CD14-positive monocyte (primary cell): ENCODE measurements at regions not wholly inside any gene's neighbourhood (a gene's known extent, or its start where the extent isn't known, plus 50 kb on each side); places are given as distances from the start of the nearest gene placed in this dataset.

ENCODE experiments used
- DNase-seq, 3 donors: peaks; one replicate each; pipeline ENCODE4 v3.0.0-alpha.2; 2011 to 2022
- H2AFZ ChIP-seq: 2 replicates; pipeline ENCODE4 v1.6.0; 2012; ENCODE audit warnings: mild to moderate bottlenecking, low read depth, low read length, inconsistent platforms; ENCODE audit not compliant: insufficient read depth, poor library complexity, severe bottlenecking
- H3K27ac ChIP-seq, 2 donors: 1 replicate in 1 of 2; 2 replicates in 1 of 2; pipeline ENCODE4 v1.5.1; 2012 to 2013; ENCODE audit warnings: low read length in 2 of 2, control low read depth in 1 of 2, inconsistent platforms in 1 of 2, low read depth in 1 of 2, mild to moderate bottlenecking in 1 of 2
- H3K27me3 ChIP-seq, 2 donors: one replicate each; pipeline versions ENCODE4 v1.6.0 to v1.6.1; 2011 to 2013; ENCODE audit warnings: low read length in 2 of 2; ENCODE audit not compliant: control insufficient read depth in 2 of 2, insufficient read depth in 2 of 2
- H3K36me3 ChIP-seq, 2 donors: replicated peaks in 1 of 2; 1 replicate in 1 of 2; 2 replicates in 1 of 2; pipeline versions ENCODE4 v1.5.1 to v1.6.1; 2012 to 2013; ENCODE audit warnings: low read length in 2 of 2, control low read depth in 1 of 2, inconsistent platforms in 1 of 2, mild to moderate bottlenecking in 1 of 2; ENCODE audit not compliant: insufficient read depth in 2 of 2, control insufficient read depth in 1 of 2
- H3K4me1 ChIP-seq, 2 donors: 1 replicate in 1 of 2; 2 replicates in 1 of 2; pipeline versions ENCODE4 v1.5.1 to v1.6.1; 2012 to 2013; ENCODE audit warnings: low read length in 2 of 2, control low read depth in 1 of 2, inconsistent platforms in 1 of 2, mild to moderate bottlenecking in 1 of 2, moderate library complexity in 1 of 2; ENCODE audit not compliant: insufficient read depth in 2 of 2, control insufficient read depth in 1 of 2
- H3K4me2 ChIP-seq: replicated peaks from 2 replicates; pipeline ENCODE3; 2012; ENCODE audit warnings: low read length, moderate library complexity, mild to moderate bottlenecking; ENCODE audit not compliant: poor library complexity, severe bottlenecking; ENCODE audit errors: extremely low read depth
- H3K4me3 ChIP-seq, 3 experiments: fragments of 200-600 bp in 1 of 3; sonication (generic) in 1 of 3; replicated peaks in 1 of 3; 1 replicate in 2 of 3; 2 replicates in 1 of 3; pipeline ENCODE4 v1.5.1; 2011 to 2013; ENCODE audit warnings: low read length in 3 of 3, mild to moderate bottlenecking in 3 of 3, control low read depth in 2 of 3, low read depth in 2 of 3, inconsistent platforms in 1 of 3, moderate library complexity in 1 of 3
- H3K79me2 ChIP-seq: 2 replicates; pipeline ENCODE4 v1.6.0; 2012; ENCODE audit warnings: mild to moderate bottlenecking, control low read depth, inconsistent platforms, low read length, moderate library complexity; ENCODE audit not compliant: insufficient read depth
- H3K9ac ChIP-seq: 2 replicates; pipeline ENCODE4 v1.6.0; 2017; ENCODE audit warnings: low read length, mild to moderate bottlenecking; ENCODE audit not compliant: insufficient read depth, poor library complexity, severe bottlenecking
- H3K9me3 ChIP-seq, 2 donors: replicated peaks in 1 of 2; 1 replicate in 1 of 2; 2 replicates in 1 of 2; pipeline versions ENCODE4 v1.5.1 to v1.6.1; 2012 to 2013; ENCODE audit warnings: low read length in 2 of 2, control low read depth in 1 of 2; ENCODE audit not compliant: control insufficient read depth in 1 of 2, insufficient read depth in 1 of 2
- H4K20me1 ChIP-seq: 2 replicates; pipeline ENCODE4 v1.6.0; 2012; ENCODE audit warnings: mild to moderate bottlenecking, low read length, control low read depth, moderate library complexity; ENCODE audit not compliant: insufficient read depth
- H3K27ac Mint-ChIP-seq, 7 donors: one replicate each; pipeline ENCODE4 v1.8.0; 2020; ENCODE audit warnings: mild to moderate bottlenecking in 7 of 7, mixed read lengths in 7 of 7, moderate library complexity in 6 of 7, inconsistent platforms in 2 of 7
- H3K27me3 Mint-ChIP-seq, 3 donors: one replicate each; pipeline ENCODE4 v1.8.0; 2021 to 2022; ENCODE audit warnings: low read depth in 3 of 3, mild to moderate bottlenecking in 3 of 3, mixed read lengths in 3 of 3, moderate library complexity in 3 of 3, inconsistent platforms in 1 of 3
- H3K36me3 Mint-ChIP-seq, 2 donors: one replicate each; pipeline ENCODE4 v1.8.0; 2020; ENCODE audit warnings: mixed read lengths in 2 of 2, inconsistent platforms in 1 of 2, mild to moderate bottlenecking in 1 of 2
- H3K4me1 Mint-ChIP-seq: one replicate; pipeline ENCODE4 v1.8.0; 2020; ENCODE audit warnings: mild to moderate bottlenecking, mixed read lengths
- H3K4me3 Mint-ChIP-seq, 2 donors: one replicate each; pipeline ENCODE4 v1.8.0; 2020; ENCODE audit warnings: mild to moderate bottlenecking in 2 of 2, mixed read lengths in 2 of 2, moderate library complexity in 1 of 2
- H3K9me3 Mint-ChIP-seq, 7 donors: one replicate each; pipeline ENCODE4 v1.8.0; 2020 to 2022; ENCODE audit warnings: mixed read lengths in 7 of 7, mild to moderate bottlenecking in 6 of 7, moderate library complexity in 6 of 7, inconsistent platforms in 2 of 7
- WGBS: methylation state at CpG from one replicate; pipeline ENCODE4 v1.1.5; 2013; ENCODE audit warnings: missing lambda C conversion rate; ENCODE audit not compliant: insufficient coverage; 5-methylcytosine and 5-hydroxymethylcytosine counted together
- intact Hi-C, 2 donors: fragments of 100-400 bp; cut with micrococcal nuclease; formaldehyde crosslinking; loops; one replicate each; pipeline versions ENCODE4 v1.15.0 to v1.15.1; 2023
- TF ChIP-seq, protein P1 (sequence below): fragments of 200-600 bp; IDR thresholded peaks from one replicate; pipeline ENCODE4 v1.8.0; 2022; ENCODE audit warnings: antibody characterized with exemption, mild to moderate bottlenecking

DNA sequence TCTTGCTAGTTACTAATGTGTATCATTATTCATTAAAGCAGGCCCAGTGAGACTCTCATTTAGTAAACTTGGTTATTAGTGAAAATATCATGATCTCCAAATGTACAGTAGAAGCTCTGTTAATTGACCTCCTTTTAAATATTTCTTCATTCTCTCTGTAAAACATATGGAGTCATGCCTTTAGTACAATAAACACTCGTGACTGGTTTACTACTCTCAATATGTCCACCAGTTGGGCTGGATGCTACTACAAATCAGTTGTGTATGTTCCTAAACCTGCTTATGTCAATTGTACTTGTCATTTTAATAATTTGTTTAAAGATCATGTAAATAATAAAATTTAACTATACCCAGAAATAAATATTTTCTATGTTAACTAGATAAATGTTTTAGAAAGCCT is 68.6 kb upstream of the COMTD1 start:
- Histone ChIP-seq H3K27me3 (no peaks in the 10 kb centered on the region), H2AFZ (no peak overlapping the region), H3K4me3 (no peak overlapping the region), H3K79me2 (no peaks in the 10 kb centered on the region), H3K36me3 (no peaks in the 10 kb centered on the region), H4K20me1 (no peaks in the 10 kb centered on the region), H3K4me1 (no peaks in the 10 kb centered on the region), H3K9me3 (peaks cover 17 to 19% of the 10 kb centered on the region in 2 donors), H3K27ac (no peak overlapping the region), H3K9ac (no peak overlapping the region), H3K4me2 (no peak overlapping the region)
- intact Hi-C loops = no loop called here
- TF ChIP-seq, protein P1, sequence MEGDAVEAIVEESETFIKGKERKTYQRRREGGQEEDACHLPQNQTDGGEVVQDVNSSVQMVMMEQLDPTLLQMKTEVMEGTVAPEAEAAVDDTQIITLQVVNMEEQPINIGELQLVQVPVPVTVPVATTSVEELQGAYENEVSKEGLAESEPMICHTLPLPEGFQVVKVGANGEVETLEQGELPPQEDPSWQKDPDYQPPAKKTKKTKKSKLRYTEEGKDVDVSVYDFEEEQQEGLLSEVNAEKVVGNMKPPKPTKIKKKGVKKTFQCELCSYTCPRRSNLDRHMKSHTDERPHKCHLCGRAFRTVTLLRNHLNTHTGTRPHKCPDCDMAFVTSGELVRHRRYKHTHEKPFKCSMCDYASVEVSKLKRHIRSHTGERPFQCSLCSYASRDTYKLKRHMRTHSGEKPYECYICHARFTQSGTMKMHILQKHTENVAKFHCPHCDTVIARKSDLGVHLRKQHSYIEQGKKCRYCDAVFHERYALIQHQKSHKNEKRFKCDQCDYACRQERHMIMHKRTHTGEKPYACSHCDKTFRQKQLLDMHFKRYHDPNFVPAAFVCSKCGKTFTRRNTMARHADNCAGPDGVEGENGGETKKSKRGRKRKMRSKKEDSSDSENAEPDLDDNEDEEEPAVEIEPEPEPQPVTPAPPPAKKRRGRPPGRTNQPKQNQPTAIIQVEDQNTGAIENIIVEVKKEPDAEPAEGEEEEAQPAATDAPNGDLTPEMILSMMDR = no peak
- no peak for DNase-seq
- H3K27ac Mint-ChIP-seq = no peak overlapping the region
- no peaks in the 10 kb centered on the region for H3K4me1 Mint-ChIP-seq
- WGBS = no CpG with 5 or more reads among the region's 1 CpG
- no peak overlapping the region for H3K4me3 Mint-ChIP-seq
- peaks cover 20 to 43% (median 27%) of the 10 kb centered on the region in 7 donors for H3K9me3 Mint-ChIP-seq
- no peaks in the 10 kb centered on the region for H3K36me3 Mint-ChIP-seq
- H3K27me3 Mint-ChIP-seq = peaks cover 0 to 5% (median 0%) of the 10 kb centered on the region in 3 donors

DNA sequence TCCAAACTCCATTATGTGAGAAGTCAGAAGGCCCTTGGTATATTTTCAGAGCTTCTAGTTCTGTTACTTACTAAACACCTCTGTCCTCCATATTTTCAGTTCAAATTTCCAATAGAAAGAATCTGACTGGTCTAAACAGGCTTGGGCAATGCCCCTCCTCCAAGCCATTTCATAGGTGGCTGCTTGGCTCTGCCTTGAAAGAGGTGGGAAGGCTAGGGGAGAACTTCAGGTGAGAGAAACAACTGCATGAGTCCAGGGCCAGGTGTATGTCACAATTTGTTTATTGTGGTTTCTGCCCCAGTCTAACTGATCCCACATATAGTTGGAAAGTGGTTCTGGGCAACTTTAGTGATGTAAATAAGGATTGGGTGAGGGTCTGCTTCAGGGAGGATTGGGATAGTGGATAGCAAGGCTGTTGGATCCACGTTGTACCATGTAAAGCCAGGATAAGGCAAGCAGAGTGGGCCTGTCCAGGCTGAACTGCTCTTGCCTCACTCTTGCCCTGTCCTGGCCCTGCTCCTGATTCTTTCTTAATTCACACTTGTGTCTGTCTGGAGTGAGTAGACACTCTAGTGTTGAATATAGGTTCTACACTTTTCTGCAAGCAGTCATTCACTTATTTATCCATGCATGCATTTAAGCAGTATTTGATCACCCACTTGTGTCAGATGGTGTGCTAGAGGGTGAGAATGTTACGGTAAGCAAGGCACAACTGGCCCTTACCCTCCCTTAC is 67.5 kb upstream of the COMTD1 start:
- Mint-ChIP-seq H3K27me3 (peaks cover 0 to 5% (median 0%) of the 10 kb centered on the region in 3 donors), H3K4me3 (no peak overlapping the region), H3K4me1 (no peaks in the 10 kb centered on the region), H3K27ac (no peak overlapping the region), H3K36me3 (no peaks in the 10 kb centered on the region), H3K9me3 (peaks cover 17 to 46% (median 26%) of the 10 kb centered on the region in 7 donors)
- Histone ChIP-seq H3K9me3 (peaks cover 17% of the 10 kb centered on the region in 2 donors), H3K4me1 (no peaks in the 10 kb centered on the region), H3K27me3 (no peaks in the 10 kb centered on the region), H3K4me2 (no peak overlapping the region), H3K79me2 (no peaks in the 10 kb centered on the region), H2AFZ (no peak overlapping the region), H3K36me3 (no peaks in the 10 kb centered on the region), H3K27ac (no peak overlapping the region), H3K9ac (no peak overlapping the region), H3K4me3 (no peak overlapping the region), H4K20me1 (no peaks in the 10 kb centered on the region)
- no CpG with 5 or more reads among the region's 2 CpGs for WGBS
- intact Hi-C loops = no loop called here
- TF ChIP-seq, protein P1 = no peak
- no peak for DNase-seq
